HCT116 (cell line): ENCODE measurements at regions not wholly inside any gene's neighbourhood (a gene's known extent, or its start where the extent isn't known, plus 50 kb on each side); places are given as distances from the start of the nearest gene placed in this dataset.

ENCODE experiments used
- ATAC-seq: fragments of 200-7000 bp; cut with Tn5 transposase; 2 replicates; pipeline ENCODE4 v1.9.1; 2020; ENCODE audit warnings: mild to moderate bottlenecking, moderate library complexity
- BruUV-seq: library from RNA; stranded (reverse); fragments of 400-500 nt; replicated peaks from 2 replicates; lab custom pipeline; 2021; lab: Mats Ljungman, UMichigan
- CTCF ChIA-PET: fragments of 300-600 bp; sonication (Branson Sonifier 250); formaldehyde crosslinking; loops from one replicate; lab custom pipeline; 2021; ENCODE audit warnings: antibody characterized with exemption; lab: Charles Lee
- POLR2A ChIA-PET: fragments of 300-600, 350-600 bp; sonication (Branson Sonifier 250); formaldehyde crosslinking; loops from one replicate; lab custom pipeline; 2021; ENCODE audit warnings: antibody characterized with exemption; lab: Charles Lee
- RAD21 ChIA-PET, 2 experiments: fragments of 300-600 bp; sonication (Branson Sonifier 250); formaldehyde crosslinking; loops; one replicate each; lab custom pipeline; 2023; ENCODE audit warnings: low total read pairs in 2 of 2; ENCODE audit not compliant: uncharacterized antibody in 2 of 2, unreplicated experiment in 2 of 2, low non-redundant PET in 1 of 2; lab: Charles Lee
- DNase-seq: peaks from one replicate; pipeline ENCODE4 v3.0.0-alpha.2; 2010; ENCODE audit warnings: low read depth, low spot score
- H2AFZ ChIP-seq: fragments of 200-600 bp; shearing (Covaris generic), sonication (generic); 2 replicates; pipeline ENCODE4 v1.6.1; 2017; ENCODE audit warnings: low read depth, mixed run types, mixed read lengths, antibody characterized with exemption, low read length; ENCODE audit not compliant: poor library complexity, severe bottlenecking
- H3K27ac ChIP-seq: 2 replicates; pipeline ENCODE4 v1.5.1; 2012; ENCODE audit warnings: low read depth, low read length
- H3K27me3 ChIP-seq: fragments of 200-600 bp; sonication (generic); 2 replicates; pipeline ENCODE4 v1.6.1; 2016; ENCODE audit warnings: mixed run types, low read length, mixed read lengths; ENCODE audit not compliant: insufficient read depth
- H3K36me3 ChIP-seq, 2 experiments: fragments of 200-500 bp in 1 of 2; fragments of 200-600 bp in 1 of 2; sonication (Bioruptor generic) in 1 of 2; sonication (generic) in 1 of 2; 2 replicates each; pipeline versions ENCODE4 v1.5.1 to v1.6.1; 2014 to 2016; ENCODE audit warnings: low read length in 2 of 2, inconsistent platforms in 1 of 2, mixed read lengths in 1 of 2, mixed run types in 1 of 2; ENCODE audit not compliant: insufficient read depth in 2 of 2, control insufficient read depth in 1 of 2
- H3K4me1 ChIP-seq, 2 experiments: fragments of 200-600 bp in 1 of 2; sonication (generic) in 1 of 2; 2 replicates each; pipeline versions ENCODE4 v1.5.1 to v1.6.1; 2012 to 2017; ENCODE audit warnings: low read length in 2 of 2, inconsistent platforms in 1 of 2, mild to moderate bottlenecking in 1 of 2, mixed read lengths in 1 of 2, mixed run types in 1 of 2, moderate library complexity in 1 of 2; ENCODE audit not compliant: insufficient read depth in 2 of 2, control insufficient read depth in 1 of 2
- H3K4me2 ChIP-seq: fragments of 200-600 bp; sonication (generic); 2 replicates; pipeline ENCODE4 v1.6.1; 2017; ENCODE audit warnings: mixed run types, low read length, mixed read lengths
- H3K4me3 ChIP-seq, 2 experiments: fragments of 200-600 bp in 1 of 2; sonication (generic) in 1 of 2; replicated peaks in 1 of 2; 2 replicates each; pipeline ENCODE4 v1.5.1; 2011 to 2016; ENCODE audit warnings: low read length in 2 of 2, control low read depth in 1 of 2, low read depth in 1 of 2, mild to moderate bottlenecking in 1 of 2, mixed read lengths in 1 of 2, mixed run types in 1 of 2
- H3K79me2 ChIP-seq: fragments of 200-600 bp; sonication (generic); 2 replicates; pipeline ENCODE4 v1.6.1; 2017; ENCODE audit warnings: mild to moderate bottlenecking, mixed run types, low read length, moderate library complexity, mixed read lengths; ENCODE audit not compliant: insufficient read depth
- H3K9ac ChIP-seq: fragments of 200-600 bp; sonication (generic); 2 replicates; pipeline ENCODE4 v1.6.1; 2016; ENCODE audit warnings: low read length, mixed read lengths
- H3K9me2 ChIP-seq: fragments of 200-600 bp; sonication (generic), shearing (Covaris generic); 2 replicates; pipeline ENCODE4 v1.6.1; 2017; ENCODE audit warnings: mixed run types, mild to moderate bottlenecking, moderate library complexity; ENCODE audit not compliant: insufficient read depth
- H3K9me3 ChIP-seq, 2 experiments: fragments of 200-500 bp in 1 of 2; fragments of 200-600 bp in 1 of 2; sonication (Bioruptor generic) in 1 of 2; sonication (generic) in 1 of 2; 2 replicates each; pipeline ENCODE4 v1.6.1; 2014 to 2017; ENCODE audit warnings: low read length in 2 of 2, mixed read lengths in 2 of 2, inconsistent platforms in 1 of 2, low read depth in 1 of 2, mild to moderate bottlenecking in 1 of 2, mixed run types in 1 of 2, moderate library complexity in 1 of 2; ENCODE audit not compliant: control insufficient read depth in 1 of 2, insufficient read depth in 1 of 2
- H4K20me1 ChIP-seq: fragments of 200-600 bp; sonication (generic), shearing (Covaris generic); 2 replicates; pipeline ENCODE4 v1.6.1; 2017; ENCODE audit warnings: mixed run types, mild to moderate bottlenecking, moderate library complexity; ENCODE audit not compliant: insufficient read depth
- CTCF ChIP-seq, 3 experiments: fragments of 200-600 bp in 1 of 3; sonication (generic) in 1 of 3; IDR thresholded peaks in 2 of 3; conservative IDR thresholded peaks in 1 of 3; 2 replicates each; pipeline ENCODE4 v1.5.1; 2012 to 2017; ENCODE audit warnings: low read depth in 2 of 3, low read length in 2 of 3, antibody characterized with exemption in 1 of 3, borderline replicate concordance in 1 of 3, control low read depth in 1 of 3, mild to moderate bottlenecking in 1 of 3, mixed read lengths in 1 of 3, mixed run types in 1 of 3, moderate library complexity in 1 of 3; ENCODE audit not compliant: insufficient read depth in 1 of 3
- EZH2phosphoT487 ChIP-seq: fragments of 200-600 bp; IDR thresholded peaks from 2 replicates; pipeline ENCODE4 v1.6.1; 2018; ENCODE audit warnings: antibody characterized with exemption, borderline replicate concordance
- FOSL1 ChIP-seq: IDR thresholded peaks from 2 replicates; pipeline ENCODE4 v1.6.1; 2012; ENCODE audit warnings: low read depth
- MAX ChIP-seq: IDR thresholded peaks from 2 replicates; pipeline ENCODE4 v1.6.1; 2012
- POLR2A ChIP-seq: IDR thresholded peaks from 2 replicates; pipeline ENCODE4 v1.7.0; 2011; ENCODE audit warnings: borderline replicate concordance; ENCODE audit not compliant: insufficient read depth, insufficient read length; ENCODE audit errors: extremely low read depth
- REST ChIP-seq: IDR thresholded peaks from 2 replicates; pipeline ENCODE4 v1.6.1; 2012; ENCODE audit warnings: low read depth
- SP1 ChIP-seq: IDR thresholded peaks from 2 replicates; pipeline ENCODE4 v1.6.1; 2012; ENCODE audit warnings: low read depth
- SRF ChIP-seq: IDR thresholded peaks from 2 replicates; pipeline ENCODE4 v1.6.1; 2012; ENCODE audit warnings: low read depth
- intact Hi-C: fragments of 100-400 bp; cut with micrococcal nuclease; formaldehyde crosslinking; loops from 2 replicates; pipeline ENCODE4 v1.10.0; 2022

- no peak overlapping the region for H3K27ac ChIP-seq
- no peak for DNase-seq
- no peak overlapping the region for H2AFZ ChIP-seq
- no peaks in the 10 kb centered on the region for H3K9me3 ChIP-seq
- no peak overlapping the region for H3K9ac ChIP-seq
- no peaks in the 10 kb centered on the region for H3K4me1 ChIP-seq
- no peaks in the 10 kb centered on the region for H3K9me2 ChIP-seq
- H3K27me3 ChIP-seq, result no peaks in the 10 kb centered on the region
- H3K36me3 ChIP-seq, result no peaks in the 10 kb centered on the region
- no peak for ATAC-seq
- no peak for TF ChIP-seq FOSL1
- TF ChIP-seq SRF, result no peak
- no peak for TF ChIP-seq SP1
- TF ChIP-seq REST, result no peak
- no peak for TF ChIP-seq CTCF (IDR thresholded peaks at IDR 0.05 in 2 of 3, conservative IDR thresholded peaks at IDR 0.05 in 1 of 3; ENCODE audit: borderline replicate concordance in 1 of 3, insufficient read depth in 1 of 3, low read depth in 2 of 3, low read length in 2 of 3)
- no peak for TF ChIP-seq MAX
- no peak for TF ChIP-seq POLR2A
- TF ChIP-seq EZH2phosphoT487, result no peak
- intact Hi-C loops, result no loop called here
- POLR2A ChIA-PET, result no interaction called here
- H3K79me2 ChIP-seq, result no peaks in the 10 kb centered on the region
- no peaks in the 10 kb centered on the region for H4K20me1 ChIP-seq
- BruUV-seq, result no TSS peak
- H3K4me2 ChIP-seq, result no peak overlapping the region
- CTCF ChIA-PET, result no interaction called here
- RAD21 ChIA-PET, result no interaction called here
- H3K4me3 ChIP-seq, result no peak overlapping the region
Measured at GRCh38 chr12:77613411-77613810, 217.3 kb upstream of the NAV3 start.
